Iris pigment epithelial cell (primary cell): ENCODE measurements at regions not wholly inside any gene's neighbourhood (a gene's known extent, or its start where the extent isn't known, plus 50 kb on each side); places are given as distances from the start of the nearest gene placed in this dataset.
"Not testable (repeated sequence)": the region's sequence is repeated elsewhere in the genome, so short reads cannot be mapped to it uniquely, and the experiment has no call there.

Source experiments
- DNase-seq: peaks from one replicate; pipeline ENCODE4 v3.0.0-alpha.2; 2011; ENCODE audit warnings: low read depth

GRCh38 chr4:49227941-49228340, 241.9 kb downstream of the CWH43 start:
- DNase-seq, result not testable (repeated sequence)

DNA sequence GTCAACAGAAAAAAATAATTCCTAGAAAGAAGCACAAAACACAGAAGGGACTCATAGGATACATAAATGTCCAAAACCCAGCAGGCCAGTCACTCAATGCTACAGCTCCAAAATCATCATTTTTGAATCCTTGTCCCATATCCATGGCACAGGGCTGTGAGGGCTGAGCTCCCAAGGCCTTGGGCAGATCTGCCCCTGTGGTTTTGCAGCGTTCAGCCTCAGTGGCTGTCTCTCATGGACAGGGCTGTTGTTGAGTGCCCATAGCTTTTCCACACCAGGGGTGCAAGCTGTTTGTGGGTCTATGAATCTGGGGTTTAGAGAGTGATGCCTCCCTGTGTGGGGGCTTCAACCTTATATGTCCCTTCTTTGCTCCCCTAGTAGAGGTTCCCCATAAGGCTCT, 243.2 kb downstream of the CWH43 start:
- not testable (repeated sequence) for DNase-seq

DNA sequence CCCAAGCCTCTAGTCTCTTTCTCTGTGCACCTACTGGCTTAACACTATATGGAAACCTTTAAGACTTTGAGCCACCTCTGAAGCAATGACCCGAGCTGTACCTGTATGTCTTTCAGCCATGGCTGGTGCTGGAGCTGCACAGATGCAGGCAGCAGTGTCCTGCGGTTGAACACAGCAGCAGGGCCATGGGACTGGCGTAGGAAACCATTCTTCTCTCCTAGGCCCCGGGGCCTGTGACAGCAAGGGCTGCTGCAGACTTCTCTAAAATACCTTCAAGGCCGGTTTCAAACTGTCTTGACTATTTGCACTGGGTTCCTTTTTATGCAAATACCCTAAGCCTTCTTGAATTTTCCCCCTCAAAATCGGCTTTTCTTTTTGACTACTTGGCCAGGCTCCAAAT, 243.6 kb downstream of the CWH43 start:
- DNase-seq, result not testable (repeated sequence)

GRCh38 chr4:49233346-49233745, 247.3 kb downstream of the CWH43 start:
- DNase-seq, result not testable (repeated sequence)

DNA sequence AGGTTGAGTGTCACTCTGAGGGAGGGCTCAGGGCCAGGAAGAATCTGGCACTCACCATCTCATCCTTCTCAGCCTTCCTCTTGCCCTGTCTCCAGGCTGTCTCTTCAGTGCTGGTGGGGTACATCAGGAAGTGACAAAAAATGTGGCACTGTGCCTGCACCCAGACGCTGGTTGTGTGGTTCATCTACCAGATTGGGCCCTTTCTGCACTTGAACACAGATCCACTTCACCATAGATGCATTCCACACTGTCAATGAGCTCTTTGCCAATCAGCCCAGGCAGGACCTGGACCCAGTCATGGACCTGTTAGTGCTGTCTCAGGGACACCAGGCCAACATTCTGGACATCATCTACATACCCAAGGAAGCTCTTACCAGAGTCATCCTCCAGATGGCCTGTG, 247.7 kb downstream of the CWH43 start:
- DNase-seq, result not testable (repeated sequence)

DNA sequence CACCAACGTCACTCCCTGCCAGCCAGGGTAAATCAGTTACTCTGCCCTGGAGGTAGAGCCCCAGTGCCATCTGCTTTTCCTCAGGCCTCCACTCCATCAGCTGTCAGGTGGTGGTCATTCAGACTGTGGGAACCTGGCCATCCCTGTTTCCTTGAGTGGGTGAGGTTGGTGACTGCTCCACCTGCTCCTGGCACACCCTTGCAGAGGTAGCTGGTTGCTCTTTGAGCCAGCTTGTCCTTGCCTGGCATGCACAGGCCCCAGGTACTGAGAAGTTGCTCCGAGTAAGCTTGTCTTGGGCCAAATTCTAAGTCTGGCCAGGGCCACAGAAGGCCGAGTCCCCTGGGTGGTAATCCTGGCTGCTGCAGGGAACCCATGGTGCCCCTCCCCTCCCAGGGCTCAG, 248.3 kb downstream of the CWH43 start:
- not testable (repeated sequence) for DNase-seq

DNA sequence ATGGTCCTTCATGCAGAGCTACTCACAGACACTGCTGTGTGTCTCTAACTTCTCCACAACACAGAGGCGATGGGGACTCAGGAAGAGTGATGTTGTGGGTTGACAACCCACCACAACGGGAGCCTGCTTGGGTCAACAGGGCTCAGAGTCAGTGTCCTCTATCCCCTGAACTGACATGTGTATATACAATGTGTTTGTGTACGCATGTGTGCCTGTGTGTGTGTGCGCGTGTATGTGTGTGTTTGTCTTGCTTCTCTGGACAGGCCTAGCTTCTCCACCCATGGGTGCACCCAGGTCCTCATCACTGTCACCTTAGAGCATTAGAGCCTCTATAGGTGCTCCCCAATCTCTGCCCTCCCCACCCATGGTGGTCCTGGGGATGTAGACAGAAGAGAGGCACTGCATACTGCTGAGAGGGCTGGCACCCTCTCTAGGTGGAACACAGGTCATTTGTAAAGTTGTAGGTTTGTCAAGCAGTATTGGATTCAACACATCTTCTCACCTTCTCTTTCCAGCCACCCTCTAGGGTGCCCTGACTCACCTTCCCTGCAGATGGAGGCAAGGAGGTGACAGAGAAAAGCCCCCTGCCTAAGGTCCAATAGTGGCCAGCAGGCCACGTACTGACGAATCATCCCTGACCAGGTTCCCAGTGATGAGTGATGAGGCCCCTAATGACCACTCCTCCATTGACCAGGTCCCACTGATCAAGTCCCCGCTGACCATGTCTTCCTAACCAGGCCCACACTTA, 249.5 kb downstream of the CWH43 start:
- DNase-seq, result not testable (repeated sequence)

- not testable (repeated sequence) for DNase-seq
Measured at GRCh38 chr4:49236474-49236873, 250.4 kb downstream of the CWH43 start.

DNA sequence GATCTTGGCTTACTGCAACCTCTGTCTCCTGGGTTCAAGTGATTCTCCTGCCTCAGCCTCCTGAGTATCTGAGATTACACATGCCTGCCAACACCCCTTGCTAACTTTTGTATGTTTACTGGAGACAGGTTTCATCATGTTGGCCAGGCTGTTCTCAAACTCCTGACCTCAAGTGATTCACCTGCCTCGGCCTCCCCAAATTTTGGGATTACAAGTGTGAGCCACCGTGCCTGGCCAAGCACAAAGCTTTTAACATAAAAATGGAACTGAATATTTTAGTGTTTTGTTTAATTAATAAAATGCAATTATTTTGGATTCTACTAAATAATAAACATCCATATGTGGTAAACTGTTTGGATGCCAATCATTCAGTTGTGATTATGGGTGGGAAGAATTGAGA, 255.2 kb downstream of the CWH43 start:
- DNase-seq, result not testable (repeated sequence)

GRCh38 chr4:49262786-49263185, 276.7 kb downstream of the CWH43 start:
- DNase-seq, result not testable (repeated sequence)

- DNase-seq, result not testable (repeated sequence)
Measured at GRCh38 chr4:49270435-49270834, 284.4 kb downstream of the CWH43 start.

DNA sequence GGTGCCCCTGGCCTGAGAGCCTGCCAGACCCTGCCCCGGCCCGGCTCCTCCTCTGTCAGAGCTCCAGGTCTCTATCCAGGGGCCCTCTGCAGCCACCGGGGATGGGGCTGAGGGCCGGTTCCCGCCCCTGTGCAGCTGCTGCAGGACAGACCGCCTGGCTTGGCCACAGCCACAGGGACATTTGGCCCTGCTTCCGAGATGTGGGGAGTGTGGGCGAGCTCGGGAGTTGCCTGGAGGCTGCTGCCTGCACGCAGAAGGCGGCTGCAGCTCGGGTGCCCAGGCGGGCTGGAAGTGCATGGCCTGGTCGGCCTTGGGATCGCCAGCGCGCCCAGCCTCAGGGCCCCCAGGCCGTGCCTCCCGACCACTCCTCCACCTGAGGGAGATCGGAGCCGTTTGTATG, 284.8 kb downstream of the CWH43 start:
- not testable (repeated sequence) for DNase-seq

DNA sequence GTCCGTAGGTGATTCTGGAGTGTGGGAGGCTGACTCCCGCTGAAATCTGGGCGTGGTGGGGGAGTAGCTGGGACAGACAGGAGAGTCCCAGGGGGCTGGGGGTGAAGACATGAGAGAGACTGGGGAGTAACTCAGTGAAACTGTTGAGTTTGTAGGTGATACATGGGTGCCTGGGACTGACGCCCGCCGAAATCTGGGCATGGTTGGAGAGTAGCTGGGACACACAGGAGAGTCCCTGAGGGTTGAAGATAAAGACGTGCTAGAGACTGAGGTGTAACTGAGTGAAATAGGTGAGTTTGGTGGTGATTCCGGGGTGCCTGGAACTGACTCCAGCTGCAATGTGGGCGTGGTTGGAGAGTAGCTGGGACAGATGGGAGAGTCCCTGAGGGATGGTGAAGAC, 299.8 kb downstream of the CWH43 start:
- DNase-seq, result not testable (repeated sequence)

DNA sequence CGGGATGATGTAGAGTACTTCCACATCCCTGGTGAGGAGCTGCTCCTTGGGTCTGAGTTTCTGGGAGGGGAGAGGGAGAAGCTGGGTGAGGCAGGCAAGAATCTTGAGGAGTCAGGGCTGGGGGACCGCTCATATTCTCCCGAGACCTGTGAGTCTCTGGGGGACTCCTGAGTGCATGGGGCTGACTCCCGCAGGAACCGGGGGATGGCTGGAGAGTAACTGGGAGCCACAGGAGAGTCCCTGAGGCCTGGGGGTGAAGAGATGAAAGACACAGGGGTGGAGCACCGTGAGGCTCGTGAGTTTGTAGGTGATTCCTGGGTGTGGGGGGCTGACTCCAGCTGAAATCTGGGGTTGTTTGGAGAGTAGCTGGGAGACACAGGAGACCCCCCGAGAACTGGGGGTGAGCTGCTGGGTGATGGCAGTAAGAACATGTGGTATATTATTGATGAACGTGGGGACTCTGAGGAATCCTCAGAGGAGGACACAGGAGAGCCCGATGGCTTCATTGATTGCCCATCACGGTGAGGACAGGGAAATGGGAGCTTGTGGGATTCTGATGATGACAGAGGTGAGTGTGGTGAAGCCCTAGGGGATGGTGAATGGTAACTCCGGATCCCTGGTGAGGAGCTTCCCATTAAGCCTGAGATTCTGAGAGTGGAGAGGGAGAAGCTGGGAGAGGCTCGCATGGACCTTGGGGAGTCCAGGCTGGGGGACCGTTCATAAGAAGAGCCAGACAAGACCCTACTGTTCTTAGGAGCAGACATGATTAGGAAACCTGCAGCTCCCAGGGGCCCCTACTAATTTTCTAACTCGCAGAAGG, 301.1 kb downstream of the CWH43 start:
- DNase-seq, result not testable (repeated sequence)

GRCh38 chr4:49287893-49288292, 301.8 kb downstream of the CWH43 start:
- not testable (repeated sequence) for DNase-seq

GRCh38 chr4:49288796-49289195, 302.7 kb downstream of the CWH43 start:
- DNase-seq, result not testable (repeated sequence)

GRCh38 chr4:49314815-49315214, 328.7 kb downstream of the CWH43 start:
- not testable (repeated sequence) for DNase-seq

DNA sequence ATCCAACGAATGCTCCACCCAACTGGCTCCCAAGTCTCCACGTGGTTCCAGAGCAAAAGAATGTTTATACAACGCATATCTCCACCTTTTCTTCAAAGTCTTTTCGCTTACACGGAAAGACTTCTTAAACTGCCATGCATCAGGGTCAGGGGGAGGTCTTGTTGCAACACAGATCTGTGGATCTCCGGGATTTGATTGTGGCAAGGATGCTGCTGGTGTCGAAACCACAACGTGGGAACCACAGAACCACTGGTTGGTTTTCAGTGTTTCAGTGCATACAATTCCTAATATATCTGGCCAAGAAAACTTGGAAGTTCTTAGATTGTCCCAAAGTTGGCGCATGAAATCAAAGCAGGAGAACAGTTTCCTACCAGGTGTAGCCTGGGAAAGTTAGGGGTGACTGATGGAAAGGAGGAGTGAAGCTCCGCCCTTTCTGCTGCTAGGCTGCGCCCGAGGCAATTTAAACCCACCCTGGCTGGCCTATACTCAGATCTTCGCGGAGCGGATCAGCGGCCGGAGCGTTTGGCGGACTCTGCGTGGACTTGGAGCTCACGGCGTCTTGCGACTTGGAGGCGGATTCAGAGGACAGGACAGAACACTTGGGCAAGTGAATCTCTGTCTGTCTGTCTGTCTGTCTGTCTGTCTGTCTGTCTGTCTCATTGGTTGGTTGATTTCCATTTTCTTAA, 334.8 kb downstream of the CWH43 start:
- DNase-seq, result peak; percentile 3

DNA sequence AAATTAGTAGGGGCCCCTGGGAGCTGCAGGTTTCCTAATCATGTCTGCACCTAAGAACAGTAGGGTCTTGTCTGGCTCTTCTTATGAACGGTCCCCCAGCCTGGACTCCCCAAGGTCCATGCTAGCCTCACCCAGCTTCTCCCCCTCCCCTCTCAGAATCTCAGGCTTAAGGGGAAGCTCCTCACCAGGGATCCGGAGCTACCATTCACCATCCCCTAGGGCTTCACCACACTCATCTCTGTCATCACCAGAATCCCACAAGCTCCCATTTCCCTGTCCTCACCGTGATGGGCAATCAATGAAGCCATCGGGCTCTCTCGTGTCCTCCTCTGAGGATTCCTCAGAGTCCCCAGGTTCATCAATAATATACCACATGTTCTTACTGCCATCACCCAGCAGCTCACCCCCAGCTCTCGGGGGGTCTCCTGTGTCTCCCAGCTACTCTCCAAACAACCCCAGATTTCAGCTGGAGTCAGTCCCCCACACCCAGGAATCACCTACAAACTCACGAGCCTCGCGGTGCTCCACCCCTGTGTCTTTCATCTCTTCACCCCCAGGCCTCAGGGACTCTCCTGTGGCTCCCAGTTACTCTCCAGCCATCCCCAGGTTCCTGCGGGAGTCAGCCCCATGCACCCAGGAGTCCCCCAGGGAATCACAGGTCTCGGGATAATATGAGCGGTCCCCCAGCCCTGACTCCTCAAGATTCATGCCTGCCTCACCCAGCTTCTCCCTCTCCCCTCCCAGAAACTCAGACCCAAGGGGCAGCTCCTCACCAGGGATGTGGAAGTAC, 335.6 kb downstream of the CWH43 start:
- DNase-seq, result not testable (repeated sequence)

DNA sequence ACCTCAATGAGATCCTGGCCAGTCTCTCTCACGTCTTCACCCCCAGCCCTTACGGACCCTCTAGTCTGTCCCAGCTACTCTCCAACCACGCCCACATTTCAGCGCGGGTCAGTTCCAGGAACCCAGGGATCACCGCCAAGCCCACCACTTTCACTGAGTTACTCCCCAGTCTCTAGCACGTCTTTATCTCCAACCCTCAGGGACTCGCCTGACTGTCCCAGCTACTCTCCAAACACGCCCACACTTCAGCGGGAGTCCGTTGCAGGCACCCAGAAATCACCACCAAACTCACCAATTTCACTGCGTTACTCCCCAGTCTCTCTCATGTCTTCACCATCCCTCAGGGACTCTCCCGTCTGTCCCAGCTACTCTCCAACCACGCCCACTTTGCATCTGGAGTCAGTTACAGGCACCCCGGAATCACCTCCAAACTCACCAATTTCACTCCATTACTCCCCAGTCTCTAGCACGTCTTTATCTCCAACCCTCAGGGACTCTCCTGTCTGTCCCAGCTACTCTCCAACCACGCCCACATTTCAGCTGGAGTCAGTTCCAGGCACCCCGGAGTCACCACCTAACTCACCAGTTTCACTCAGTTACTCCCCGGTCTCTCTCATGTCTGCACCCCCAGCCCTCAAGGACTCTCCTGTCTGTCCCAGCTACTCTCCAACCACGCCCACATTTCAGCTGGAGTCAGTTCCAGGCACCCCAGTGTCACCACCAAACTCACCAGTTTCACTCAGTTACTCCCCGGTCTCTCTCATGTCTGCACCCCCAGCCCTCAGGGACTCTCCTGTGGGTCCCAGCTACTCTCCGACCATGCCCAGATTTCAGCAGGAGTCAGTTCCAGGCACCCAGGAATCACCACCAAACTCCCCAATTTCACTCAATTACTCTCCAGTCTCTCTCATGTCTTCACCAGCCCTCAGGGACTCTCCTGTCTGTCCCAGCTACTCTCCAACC, 336.8 kb downstream of the CWH43 start:
- DNase-seq, result not testable (repeated sequence)

GRCh38 chr4:49323573-49323940, 337.5 kb downstream of the CWH43 start:
- not testable (repeated sequence) for DNase-seq
